Fibroblast of peridontal ligament (primary cell): ENCODE measurements at regions not wholly inside any gene's neighbourhood (a gene's known extent, or its start where the extent isn't known, plus 50 kb on each side); places are given as distances from the start of the nearest gene placed in this dataset.
"Not testable (repeated sequence)": the region's sequence is repeated elsewhere in the genome, so short reads cannot be mapped to it uniquely, and the experiment has no call there.

ENCODE experiments used
- DNase-seq: peaks from one replicate; pipeline ENCODE4 v3.0.0-alpha.2; 2010; ENCODE audit errors: extremely low read depth

GRCh38 chr22:49659281-49659923 is 168.3 kb downstream of the BRD1 start:
- no peak for DNase-seq

DNA sequence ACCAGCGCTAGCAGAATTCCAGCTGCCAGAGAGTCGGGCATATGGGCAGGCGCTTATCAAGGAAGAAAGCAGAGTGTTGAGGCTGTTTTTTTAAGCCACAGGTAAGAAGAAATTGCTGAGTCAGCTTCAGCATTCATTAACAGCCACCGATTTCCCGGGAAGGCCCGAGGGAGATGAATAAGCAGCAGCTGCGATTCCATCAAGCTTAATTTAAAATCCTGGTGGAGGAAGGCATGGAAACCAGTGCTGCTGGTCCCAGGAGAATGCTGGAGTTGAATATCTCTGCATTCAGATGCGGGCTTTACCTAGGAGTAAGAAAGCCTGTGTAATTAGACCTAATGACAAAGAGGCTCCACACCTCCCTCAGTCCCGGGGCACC is 168.8 kb downstream of the BRD1 start:
- no peak for DNase-seq

- no peak for DNase-seq
Observed at GRCh38 chr22:49657974-49658590, 169.6 kb downstream of the BRD1 start.

- DNase-seq, result no peak
Observed at GRCh38 chr22:49657275-49657973, 170.2 kb downstream of the BRD1 start.

- DNase-seq, result not testable (repeated sequence)
Observed at GRCh38 chr22:49656883-49657274, 170.8 kb downstream of the BRD1 start.

DNA sequence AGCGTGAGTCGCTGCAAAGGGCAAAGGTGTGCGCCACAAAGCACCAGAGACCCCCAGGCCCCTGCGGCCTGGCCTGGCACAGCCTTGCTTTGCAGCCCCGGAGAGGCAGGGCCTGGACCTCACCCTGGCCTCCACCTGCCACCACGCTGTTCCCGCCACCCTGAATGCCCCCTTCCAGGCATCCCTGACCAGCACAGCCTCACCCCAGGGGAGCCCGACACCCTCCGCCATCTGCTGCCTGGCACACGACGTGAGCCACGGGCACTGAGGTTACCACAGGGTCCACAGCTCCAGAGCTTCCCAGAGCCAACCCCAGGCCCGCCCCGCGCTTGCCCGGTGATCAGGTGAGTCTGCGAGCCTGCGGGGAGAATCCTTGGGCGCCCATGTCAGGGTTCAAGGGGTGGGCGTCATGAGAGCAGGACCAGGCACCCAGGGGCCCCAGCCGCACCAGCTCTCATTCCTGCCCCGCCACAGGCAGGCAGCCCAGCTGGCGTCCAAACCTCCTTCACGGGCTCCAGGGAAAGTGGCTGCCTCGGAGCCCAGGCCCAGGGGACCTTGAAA is 171.3 kb downstream of the BRD1 start:
- DNase-seq, result no peak

GRCh38 chr22:49655168-49655812 is 172.4 kb downstream of the BRD1 start:
- DNase-seq, result no peak

DNA sequence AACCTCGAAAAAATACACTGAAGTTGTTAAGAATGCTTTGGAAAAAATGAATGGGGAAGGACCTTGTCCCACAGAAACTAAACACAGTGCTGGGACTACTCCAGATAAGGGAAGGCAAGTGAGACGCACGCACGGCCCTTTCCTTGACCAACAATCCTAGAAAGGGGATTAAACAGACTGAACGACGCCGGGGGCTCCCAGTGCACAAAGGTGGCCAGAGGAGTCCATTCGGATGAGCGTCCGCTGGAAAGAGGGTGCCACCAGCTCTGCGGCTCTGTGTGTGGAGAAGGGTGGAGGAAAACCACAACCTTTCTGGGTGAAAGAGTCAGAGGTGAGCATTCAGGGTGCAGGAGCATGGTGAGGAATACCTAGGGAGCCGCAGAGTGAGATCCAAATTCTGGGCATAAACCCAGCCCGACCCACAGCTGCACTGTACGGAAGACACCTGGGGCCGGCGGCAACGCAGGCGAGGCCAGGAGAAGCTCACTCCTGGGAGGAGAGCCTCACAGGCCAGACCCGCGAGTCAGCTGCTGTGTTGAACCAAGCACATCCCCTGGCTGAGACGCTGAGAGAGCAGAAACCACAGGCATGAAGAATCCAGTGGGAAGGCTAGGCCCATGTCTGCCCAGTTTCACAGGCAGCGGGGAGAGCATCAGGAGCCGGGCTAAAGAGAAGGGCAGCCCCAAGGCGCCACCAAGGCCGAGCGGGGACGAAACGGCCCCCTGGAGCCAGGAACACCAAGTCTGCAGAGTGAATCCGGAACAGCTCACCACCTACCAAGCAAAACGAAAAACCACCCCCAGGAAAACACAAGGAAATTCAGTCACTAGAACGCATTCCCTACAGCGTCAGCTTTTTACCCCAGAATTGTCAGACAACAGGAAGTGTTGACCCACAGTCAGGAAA is 177.1 kb downstream of the BRD1 start:
- DNase-seq, result no peak

DNA sequence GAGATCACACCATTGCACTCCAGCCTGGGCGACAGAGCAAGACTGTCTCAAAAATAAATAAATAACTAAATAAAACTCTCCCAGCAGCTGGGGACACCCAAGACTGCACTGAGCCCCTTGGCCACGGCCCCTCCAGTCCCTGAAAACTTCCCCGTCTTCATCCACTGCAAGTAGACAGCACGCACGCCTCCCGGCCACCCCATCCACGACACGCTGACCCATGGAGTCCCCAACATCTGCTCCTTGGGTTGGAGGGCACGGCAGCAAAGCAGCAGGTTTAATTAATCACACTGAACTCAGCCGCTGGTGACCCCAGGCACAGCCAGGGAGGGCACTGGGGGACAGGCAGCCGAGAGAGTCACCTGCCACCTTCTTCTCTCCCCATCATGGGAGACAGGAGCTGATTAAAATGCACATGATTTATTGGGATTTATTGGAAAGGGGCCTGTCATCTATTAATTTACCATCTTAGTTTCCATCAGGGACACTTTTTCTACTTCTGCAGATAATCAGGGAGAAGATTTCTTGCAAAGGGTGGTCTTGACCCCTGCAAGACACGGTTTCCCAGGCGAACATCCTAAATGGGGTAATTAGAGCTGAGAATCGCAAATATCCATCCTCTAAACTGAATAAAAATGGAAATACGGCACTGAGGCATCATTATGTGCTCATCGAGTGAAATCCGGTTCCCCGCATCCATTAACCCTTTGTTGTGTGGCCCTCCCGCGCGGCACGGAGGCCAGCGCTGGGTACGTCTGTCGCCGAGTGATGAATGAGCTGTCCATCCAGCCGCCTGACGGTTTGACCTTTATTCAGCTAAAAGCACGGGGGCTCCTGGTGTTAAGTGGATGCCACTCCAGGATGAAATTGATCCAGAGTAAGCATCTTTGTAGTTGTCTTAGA is 178.3 kb downstream of the BRD1 start:
- no peak for DNase-seq

DNA sequence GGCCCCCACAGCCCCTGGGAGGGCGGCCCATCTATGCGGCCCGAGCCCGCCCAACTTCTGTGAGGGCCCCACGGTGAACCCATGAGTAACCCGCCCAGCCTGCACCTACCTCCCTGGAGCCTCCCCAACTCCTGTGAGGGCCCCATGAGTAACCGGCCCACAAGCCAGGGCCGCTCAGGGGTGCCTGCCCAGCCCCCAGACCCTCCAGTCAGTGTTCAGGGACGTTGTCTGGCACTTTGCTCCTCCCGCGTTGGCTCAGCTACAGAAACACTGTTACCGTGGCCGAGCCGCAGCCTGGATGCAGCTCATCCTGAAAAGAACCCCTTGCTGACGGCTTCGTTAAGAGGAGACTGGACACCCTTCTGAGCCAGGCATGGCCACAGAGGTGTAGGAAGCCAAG is 179.6 kb downstream of the BRD1 start:
- no peak for DNase-seq

GRCh38 chr22:49647627-49648026 is 180.0 kb downstream of the BRD1 start:
- no peak for DNase-seq

GRCh38 chr22:49646876-49647275 is 180.8 kb downstream of the BRD1 start:
- DNase-seq, result no peak

GRCh38 chr22:49645791-49646550 is 181.7 kb downstream of the BRD1 start:
- DNase-seq, result no peak

DNA sequence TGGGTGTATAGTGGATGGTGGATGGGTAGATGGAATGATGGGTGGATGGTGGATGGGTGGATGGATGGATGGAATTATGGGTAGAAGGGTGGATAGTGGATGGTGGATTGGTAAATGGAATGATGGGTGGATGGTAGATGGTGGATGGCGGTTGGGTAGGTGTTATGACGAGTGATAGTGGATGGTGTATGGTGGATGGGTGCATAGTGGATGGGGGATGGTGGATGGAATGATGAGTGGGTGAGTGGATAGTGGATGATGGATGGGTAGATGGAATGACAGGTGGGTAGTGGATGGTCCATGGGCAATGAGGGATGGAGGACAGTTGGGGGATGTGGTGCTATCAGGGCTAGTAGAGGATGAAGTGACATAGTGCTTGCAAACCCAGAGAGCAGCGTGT is 182.4 kb downstream of the BRD1 start:
- DNase-seq, result no peak

DNA sequence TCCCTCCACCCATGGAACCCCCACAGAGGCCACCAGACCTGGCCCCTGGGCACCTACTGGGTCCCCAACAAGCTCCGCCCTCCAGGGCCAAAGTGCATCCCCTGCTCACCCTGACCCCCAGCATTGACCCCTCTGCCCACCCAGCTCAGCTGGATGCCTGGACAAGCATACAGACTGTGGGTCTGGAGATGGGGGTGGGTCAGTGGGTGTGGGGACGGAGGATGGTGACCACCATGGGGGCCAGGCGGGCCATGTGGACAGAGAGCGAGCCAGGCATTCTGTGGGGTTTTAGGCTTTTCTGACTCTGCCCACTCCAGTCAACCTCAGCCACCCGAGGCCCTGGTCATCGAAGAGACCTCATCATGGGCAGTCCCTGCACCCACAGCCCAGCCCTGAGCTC is 183.7 kb downstream of the BRD1 start:
- DNase-seq, result no peak

- no peak for DNase-seq
Observed at GRCh38 chr22:49643466-49643865, 184.2 kb downstream of the BRD1 start.

GRCh38 chr22:49642741-49643140 is 184.9 kb downstream of the BRD1 start:
- DNase-seq, result no peak

DNA sequence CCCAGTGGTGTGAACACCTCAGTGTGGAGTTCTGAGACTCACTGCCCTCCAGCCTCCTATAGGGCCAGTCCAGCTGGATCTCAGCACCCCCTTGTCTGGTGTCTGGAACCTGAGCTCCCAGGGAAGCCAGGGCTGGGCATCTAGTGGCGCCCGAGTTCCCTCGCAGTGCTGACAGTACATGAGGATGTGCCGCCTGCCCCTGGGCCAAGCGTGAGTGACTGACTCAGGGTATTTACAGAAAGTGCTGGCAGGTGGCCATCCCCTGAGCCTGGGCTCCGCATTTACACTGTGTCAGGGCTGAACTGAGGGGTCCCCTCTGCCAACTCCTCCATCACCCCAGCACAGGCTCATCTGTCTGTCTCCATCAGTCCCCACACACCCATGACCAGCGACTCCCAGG is 185.3 kb downstream of the BRD1 start:
- no peak for DNase-seq

GRCh38 chr22:49641770-49642313 is 185.8 kb downstream of the BRD1 start:
- DNase-seq, result no peak
